ENCODE measurements at regions not wholly inside any gene's neighbourhood (a gene's known extent, or its start where the extent isn't known, plus 50 kb on each side); places are given as distances from the start of the nearest gene placed in this dataset.

DNA sequence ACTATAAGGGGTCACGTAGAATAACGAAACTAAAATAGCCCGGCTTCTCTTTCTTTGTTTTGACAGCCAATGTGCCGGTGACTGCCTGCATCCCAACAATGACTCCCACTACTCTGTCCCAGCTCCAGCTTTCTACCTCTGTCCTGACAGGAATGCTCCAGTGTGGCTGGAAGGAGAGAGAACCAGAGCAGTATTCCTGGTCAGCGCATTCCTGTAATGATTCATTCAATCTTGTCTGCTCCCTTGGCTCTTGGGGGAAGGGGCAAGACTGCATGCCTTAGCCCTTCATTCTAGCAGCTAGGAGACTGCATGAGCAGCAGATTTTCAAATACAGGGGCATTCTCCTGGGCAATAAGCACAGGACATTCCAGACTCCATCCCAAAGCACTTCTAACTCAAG is 132.1 kb upstream of the PRMT6 start:
- DNase-seq, result no peak
- WGBS (ENCODE audit: insufficient coverage), result 100% methylated on average over 4 of the region's 5 CpGs
- no peak overlapping the region for H3K27ac ChIP-seq (ENCODE audit: insufficient read depth in 1 of 2, low read depth in 1 of 2, low read length in 2 of 2, poor library complexity in 1 of 2, severe bottlenecking in 2 of 2)
- no peak overlapping the region for H3K4me3 ChIP-seq (ENCODE audit: control insufficient read depth in 1 of 7, extremely low read depth in 1 of 7, insufficient read depth in 4 of 7, low read depth in 2 of 7, low read length in 6 of 7)
- no peaks in the 10 kb centered on the region for H3K36me3 ChIP-seq (ENCODE audit: control insufficient read depth in 4 of 4, insufficient read depth in 4 of 4, low read length in 3 of 4)
- no peaks in the 10 kb centered on the region for H3K27me3 ChIP-seq (replicated peaks in 2 of 5; ENCODE audit: control insufficient read depth in 4 of 5, insufficient read depth in 5 of 5, low read length in 4 of 5)
- H3K4me1 ChIP-seq (ENCODE audit: control extremely low read depth in 1 of 4, control insufficient read depth in 4 of 4, insufficient read depth in 4 of 4, low read length in 3 of 4), result no peaks in the 10 kb centered on the region
- no peaks in the 10 kb centered on the region for H3K9me3 ChIP-seq (ENCODE audit: control extremely low read depth in 1 of 5, control insufficient read depth in 4 of 5, insufficient read depth in 2 of 5, low read depth in 1 of 5, low read length in 4 of 5)
- ChIA-PET POLR2A (no interaction called here), CTCF (no interaction called here)

DNA sequence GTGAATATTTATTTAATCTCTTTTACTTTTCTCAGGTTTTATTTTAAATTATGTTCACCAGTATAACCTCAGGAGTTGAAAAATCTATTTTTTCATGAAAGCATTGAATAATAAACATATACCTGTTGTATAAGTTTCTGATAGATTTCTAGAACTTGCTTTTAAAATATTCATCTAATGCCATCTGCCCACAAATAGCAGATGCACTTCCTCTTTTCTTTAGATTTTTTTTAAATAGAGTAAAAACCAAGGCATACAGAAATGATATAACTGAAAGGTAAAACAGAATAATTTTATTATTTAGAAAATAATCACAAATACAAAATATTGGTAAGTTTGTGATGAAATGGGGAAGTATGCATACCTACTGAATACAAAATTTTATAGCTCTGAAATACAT is 130.7 kb upstream of the PRMT6 start:
- POLR2A ChIA-PET, result no interaction called here
- Histone ChIP-seq H3K27ac (ENCODE audit: insufficient read depth in 1 of 2, low read depth in 1 of 2, low read length in 2 of 2, poor library complexity in 1 of 2, severe bottlenecking in 2 of 2) (no peak overlapping the region), H3K9me3 (ENCODE audit: control extremely low read depth in 1 of 5, control insufficient read depth in 4 of 5, insufficient read depth in 2 of 5, low read depth in 1 of 5, low read length in 4 of 5) (no peaks in the 10 kb centered on the region), H3K4me1 (ENCODE audit: control extremely low read depth in 1 of 4, control insufficient read depth in 4 of 4, insufficient read depth in 4 of 4, low read length in 3 of 4) (no peaks in the 10 kb centered on the region), H3K27me3 (replicated peaks in 2 of 5; ENCODE audit: control insufficient read depth in 4 of 5, insufficient read depth in 5 of 5, low read length in 4 of 5) (no peaks in the 10 kb centered on the region), H3K4me3 (ENCODE audit: control insufficient read depth in 1 of 7, extremely low read depth in 1 of 7, insufficient read depth in 4 of 7, low read depth in 2 of 7, low read length in 6 of 7) (no peak overlapping the region), H3K36me3 (ENCODE audit: control insufficient read depth in 4 of 4, insufficient read depth in 4 of 4, low read length in 3 of 4) (no peaks in the 10 kb centered on the region)
- DNase-seq, result no peak
- CTCF ChIA-PET, result no interaction called here

DNA sequence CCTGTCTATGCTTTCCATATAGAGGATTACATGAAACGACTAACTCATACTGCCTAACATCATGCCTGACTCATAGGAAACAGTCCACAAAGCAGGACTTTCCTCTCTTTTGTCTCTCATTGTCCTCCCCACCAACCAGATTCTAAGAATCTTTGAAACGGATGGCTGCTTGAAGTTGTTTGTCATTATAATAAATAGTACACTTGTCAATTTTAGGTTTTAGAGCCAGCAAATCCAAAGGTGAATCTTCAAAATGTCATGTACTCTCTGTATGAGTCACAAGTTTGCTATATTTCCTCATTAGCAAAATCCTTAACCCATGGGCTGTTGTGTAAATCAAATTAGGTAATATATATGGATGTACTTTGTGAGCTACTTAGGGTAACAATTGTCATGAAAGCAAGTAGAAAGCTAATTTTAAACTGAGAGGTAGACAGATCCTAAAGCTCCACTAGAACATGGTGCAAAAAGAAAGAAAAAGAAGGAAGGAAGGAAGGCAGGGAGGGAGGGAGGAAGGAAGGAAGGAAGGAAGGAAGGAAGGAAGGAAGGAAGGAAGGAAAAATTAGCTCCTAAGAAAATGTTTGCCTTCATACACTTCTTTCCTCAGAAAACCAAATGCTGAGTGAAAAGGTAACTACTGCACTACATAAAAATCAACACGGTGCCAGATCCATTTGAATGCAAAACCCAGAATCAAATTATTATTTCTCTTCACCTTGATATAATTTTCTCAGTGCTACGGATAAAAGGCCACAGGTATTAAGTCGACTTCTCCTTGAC is 129.5 kb upstream of the PRMT6 start:
- Histone ChIP-seq H3K9me3 (ENCODE audit: control extremely low read depth in 1 of 5, control insufficient read depth in 4 of 5, insufficient read depth in 2 of 5, low read depth in 1 of 5, low read length in 4 of 5) (no peaks in the 10 kb centered on the region), H3K4me1 (ENCODE audit: control extremely low read depth in 1 of 4, control insufficient read depth in 4 of 4, insufficient read depth in 4 of 4, low read length in 3 of 4) (no peaks in the 10 kb centered on the region), H3K36me3 (ENCODE audit: control insufficient read depth in 4 of 4, insufficient read depth in 4 of 4, low read length in 3 of 4) (no peaks in the 10 kb centered on the region), H3K27ac (ENCODE audit: insufficient read depth in 1 of 2, low read depth in 1 of 2, low read length in 2 of 2, poor library complexity in 1 of 2, severe bottlenecking in 2 of 2) (no peak overlapping the region), H3K4me3 (ENCODE audit: control insufficient read depth in 1 of 7, extremely low read depth in 1 of 7, insufficient read depth in 4 of 7, low read depth in 2 of 7, low read length in 6 of 7) (no peak overlapping the region), H3K27me3 (replicated peaks in 2 of 5; ENCODE audit: control insufficient read depth in 4 of 5, insufficient read depth in 5 of 5, low read length in 4 of 5) (no peaks in the 10 kb centered on the region)
- WGBS (ENCODE audit: insufficient coverage), result 100% methylated on average over 2 of the region's 5 CpGs
- ChIA-PET POLR2A (no interaction called here), CTCF (no interaction called here)
- no peak for DNase-seq

DNA sequence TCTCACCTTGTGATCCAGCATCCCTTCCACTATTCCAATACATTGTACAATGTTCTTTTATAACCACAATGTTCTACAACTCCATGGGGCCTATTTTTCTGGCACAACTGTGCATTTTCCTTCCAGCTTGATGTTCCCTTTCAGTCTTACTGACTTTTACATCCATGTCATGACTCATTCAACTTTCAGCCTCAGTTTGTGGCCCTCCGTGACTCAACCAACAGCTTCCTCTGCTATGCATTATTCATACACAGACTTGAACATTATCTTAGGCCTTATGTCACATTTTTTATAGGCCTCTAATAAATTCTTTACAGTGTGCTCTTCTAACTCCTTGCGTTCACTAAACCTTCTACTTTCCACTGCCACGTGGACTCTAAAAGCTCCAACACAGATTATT is 119.4 kb upstream of the PRMT6 start:
- 78% methylated on average over 3 of the region's 3 CpGs for WGBS (ENCODE audit: insufficient coverage)
- POLR2A ChIA-PET, result no interaction called here
- no peaks in the 10 kb centered on the region for H3K27me3 ChIP-seq (replicated peaks in 2 of 5; ENCODE audit: control insufficient read depth in 4 of 5, insufficient read depth in 5 of 5, low read length in 4 of 5)
- H3K4me1 ChIP-seq (ENCODE audit: control extremely low read depth in 1 of 4, control insufficient read depth in 4 of 4, insufficient read depth in 4 of 4, low read length in 3 of 4), result no peaks in the 10 kb centered on the region
- CTCF ChIA-PET, result no interaction called here
- H3K9me3 ChIP-seq (ENCODE audit: control extremely low read depth in 1 of 5, control insufficient read depth in 4 of 5, insufficient read depth in 2 of 5, low read depth in 1 of 5, low read length in 4 of 5), result no peaks in the 10 kb centered on the region
- H3K36me3 ChIP-seq (ENCODE audit: control insufficient read depth in 4 of 4, insufficient read depth in 4 of 4, low read length in 3 of 4), result no peaks in the 10 kb centered on the region
- H3K4me3 ChIP-seq (ENCODE audit: control insufficient read depth in 1 of 7, extremely low read depth in 1 of 7, insufficient read depth in 4 of 7, low read depth in 2 of 7, low read length in 6 of 7), result no peak overlapping the region
- DNase-seq, result no peak
- no peak overlapping the region for H3K27ac ChIP-seq (ENCODE audit: insufficient read depth in 1 of 2, low read depth in 1 of 2, low read length in 2 of 2, poor library complexity in 1 of 2, severe bottlenecking in 2 of 2)

DNA sequence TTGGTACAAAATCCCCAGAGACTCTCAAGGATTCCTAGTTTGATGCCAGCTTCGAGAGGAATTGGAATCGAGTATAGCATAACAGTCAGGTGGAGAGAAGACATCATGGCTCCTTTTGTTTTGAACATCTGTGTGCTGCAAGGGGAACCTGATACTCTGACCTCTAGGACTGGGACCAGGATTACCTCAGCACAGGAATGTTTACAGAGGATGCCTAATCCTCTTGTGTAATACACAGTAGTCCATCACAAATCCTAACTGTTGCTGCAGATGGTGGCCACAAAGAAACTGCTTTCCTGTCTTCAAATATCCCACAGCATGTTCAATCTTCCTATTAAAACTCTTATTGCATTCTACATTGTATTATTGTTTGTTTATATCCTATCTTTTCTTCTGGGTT is 111.8 kb upstream of the PRMT6 start:
- CTCF ChIA-PET, result interaction anchor here (0.7 kb wide), 1 partner anchor 584 kb away, joined by 3 read pairs; no protein-coding TSS in a partner anchor
- H3K36me3 ChIP-seq (ENCODE audit: control insufficient read depth in 4 of 4, insufficient read depth in 4 of 4, low read length in 3 of 4), result no peaks in the 10 kb centered on the region
- no peaks in the 10 kb centered on the region for H3K9me3 ChIP-seq (ENCODE audit: control extremely low read depth in 1 of 5, control insufficient read depth in 4 of 5, insufficient read depth in 2 of 5, low read depth in 1 of 5, low read length in 4 of 5)
- no peaks in the 10 kb centered on the region for H3K27me3 ChIP-seq (replicated peaks in 2 of 5; ENCODE audit: control insufficient read depth in 4 of 5, insufficient read depth in 5 of 5, low read length in 4 of 5)
- 100% methylated on average over 2 of the region's 2 CpGs for WGBS (ENCODE audit: insufficient coverage)
- no peak for DNase-seq
- no peaks in the 10 kb centered on the region for H3K4me1 ChIP-seq (ENCODE audit: control extremely low read depth in 1 of 4, control insufficient read depth in 4 of 4, insufficient read depth in 4 of 4, low read length in 3 of 4)
- H3K4me3 ChIP-seq (ENCODE audit: control insufficient read depth in 1 of 7, extremely low read depth in 1 of 7, insufficient read depth in 4 of 7, low read depth in 2 of 7, low read length in 6 of 7), result no peak overlapping the region
- no peak overlapping the region for H3K27ac ChIP-seq (ENCODE audit: insufficient read depth in 1 of 2, low read depth in 1 of 2, low read length in 2 of 2, poor library complexity in 1 of 2, severe bottlenecking in 2 of 2)
- POLR2A ChIA-PET, result no interaction called here

DNA sequence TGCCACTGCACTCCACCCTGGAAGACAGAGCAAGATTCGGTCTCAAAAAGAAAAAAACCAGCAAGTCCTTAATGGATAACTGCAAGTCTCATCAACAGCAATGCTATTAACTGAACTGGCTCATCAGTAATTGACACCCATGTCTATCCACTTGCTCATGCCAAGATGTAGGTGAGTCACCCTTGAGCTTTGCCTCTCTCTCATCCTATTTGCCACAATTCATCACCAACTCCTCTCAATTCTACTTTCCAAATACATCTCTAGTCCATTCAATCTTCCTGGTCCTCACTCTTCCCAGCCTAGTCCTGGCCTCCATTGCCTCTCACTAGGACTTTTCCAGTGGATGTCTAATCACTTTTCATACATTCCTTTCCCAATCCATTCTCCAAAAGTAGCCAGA is 103.7 kb upstream of the PRMT6 start:
- WGBS (ENCODE audit: insufficient coverage), result 100% methylated on average over 1 of the region's 1 CpG
- Histone ChIP-seq H3K27ac (ENCODE audit: insufficient read depth in 1 of 2, low read depth in 1 of 2, low read length in 2 of 2, poor library complexity in 1 of 2, severe bottlenecking in 2 of 2) (no peak overlapping the region), H3K4me3 (ENCODE audit: control insufficient read depth in 1 of 7, extremely low read depth in 1 of 7, insufficient read depth in 4 of 7, low read depth in 2 of 7, low read length in 6 of 7) (no peak overlapping the region), H3K36me3 (ENCODE audit: control insufficient read depth in 4 of 4, insufficient read depth in 4 of 4, low read length in 3 of 4) (no peaks in the 10 kb centered on the region), H3K9me3 (ENCODE audit: control extremely low read depth in 1 of 5, control insufficient read depth in 4 of 5, insufficient read depth in 2 of 5, low read depth in 1 of 5, low read length in 4 of 5) (no peaks in the 10 kb centered on the region), H3K4me1 (ENCODE audit: control extremely low read depth in 1 of 4, control insufficient read depth in 4 of 4, insufficient read depth in 4 of 4, low read length in 3 of 4) (no peaks in the 10 kb centered on the region), H3K27me3 (replicated peaks in 2 of 5; ENCODE audit: control insufficient read depth in 4 of 5, insufficient read depth in 5 of 5, low read length in 4 of 5) (no peaks in the 10 kb centered on the region)
- POLR2A ChIA-PET, result no interaction called here
- DNase-seq, result no peak
- CTCF ChIA-PET, result no interaction called here

DNA sequence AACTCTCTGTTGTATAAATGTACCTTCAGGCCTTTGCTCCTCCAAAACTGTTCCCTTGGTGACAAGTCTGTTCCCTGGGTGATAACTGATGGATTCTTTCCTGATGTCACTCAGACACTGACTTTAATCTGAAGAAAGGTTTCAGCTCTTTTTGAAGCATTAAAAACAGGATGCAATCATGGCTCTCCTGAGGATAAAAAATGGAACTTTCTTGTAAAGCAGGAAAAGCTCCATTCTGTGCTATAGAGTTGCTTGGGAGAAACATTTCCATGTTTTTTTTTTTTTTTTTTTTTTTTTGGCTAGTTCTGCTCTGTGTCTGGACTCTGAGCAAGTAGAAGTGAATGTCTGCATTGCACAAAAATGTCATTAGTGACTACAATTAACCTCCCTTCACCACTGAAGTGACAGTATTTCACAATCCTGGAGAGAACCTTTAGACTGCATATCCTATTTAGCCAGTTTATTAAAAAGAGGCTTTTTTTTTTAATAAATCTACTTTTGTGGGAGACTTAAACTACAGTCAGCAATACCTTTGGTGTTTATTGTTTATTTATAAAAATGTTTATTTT is 101.7 kb upstream of the PRMT6 start:
- Histone ChIP-seq H3K4me3 (ENCODE audit: control insufficient read depth in 1 of 7, extremely low read depth in 1 of 7, insufficient read depth in 4 of 7, low read depth in 2 of 7, low read length in 6 of 7) (no peak overlapping the region), H3K9me3 (ENCODE audit: control extremely low read depth in 1 of 5, control insufficient read depth in 4 of 5, insufficient read depth in 2 of 5, low read depth in 1 of 5, low read length in 4 of 5) (no peaks in the 10 kb centered on the region), H3K36me3 (ENCODE audit: control insufficient read depth in 4 of 4, insufficient read depth in 4 of 4, low read length in 3 of 4) (no peaks in the 10 kb centered on the region), H3K27me3 (replicated peaks in 2 of 5; ENCODE audit: control insufficient read depth in 4 of 5, insufficient read depth in 5 of 5, low read length in 4 of 5) (no peaks in the 10 kb centered on the region), H3K27ac (ENCODE audit: insufficient read depth in 1 of 2, low read depth in 1 of 2, low read length in 2 of 2, poor library complexity in 1 of 2, severe bottlenecking in 2 of 2) (no peak overlapping the region), H3K4me1 (ENCODE audit: control extremely low read depth in 1 of 4, control insufficient read depth in 4 of 4, insufficient read depth in 4 of 4, low read length in 3 of 4) (no peaks in the 10 kb centered on the region)
- CTCF ChIA-PET, result no interaction called here
- POLR2A ChIA-PET, result no interaction called here
- DNase-seq, result no peak
